KMS-11 (cell line): ENCODE measurements at regions not wholly inside any gene's neighbourhood (a gene's known extent, or its start where the extent isn't known, plus 50 kb on each side); places are given as distances from the start of the nearest gene placed in this dataset.

Experiments used
- H2AFZ ChIP-seq: fragments of 200-600 bp; sonication (generic); 2 replicates; pipeline ENCODE4 v1.6.1; 2016; ENCODE audit warnings: antibody characterized with exemption, mixed run types, low read depth
- H3K27ac ChIP-seq: fragments of 200-600 bp; sonication (generic); 2 replicates; pipeline ENCODE4 v1.6.1; 2016; ENCODE audit warnings: mild to moderate bottlenecking, mixed run types
- H3K27me3 ChIP-seq: fragments of 200-600 bp; sonication (generic); 2 replicates; pipeline ENCODE4 v1.6.1; 2017; ENCODE audit warnings: mild to moderate bottlenecking, low read depth, mixed run types, moderate library complexity; ENCODE audit not compliant: insufficient read depth
- H3K36me3 ChIP-seq: fragments of 200-600 bp; sonication (generic); 2 replicates; pipeline ENCODE4 v1.6.1; 2017; ENCODE audit warnings: mild to moderate bottlenecking, mixed run types; ENCODE audit not compliant: insufficient read depth
- H3K4me1 ChIP-seq: fragments of 200-600 bp; sonication (generic); 2 replicates; pipeline ENCODE4 v1.6.1; 2016; ENCODE audit warnings: mild to moderate bottlenecking, low read depth, mixed run types; ENCODE audit not compliant: poor library complexity, severe bottlenecking
- H3K4me2 ChIP-seq: fragments of 200-600 bp; sonication (generic); 2 replicates; pipeline ENCODE4 v1.7.0; 2016; ENCODE audit warnings: mild to moderate bottlenecking, mixed run types
- H3K4me3 ChIP-seq: fragments of 200-600 bp; sonication (generic); IDR thresholded peaks from 2 replicates; pipeline ENCODE4 v1.6.1; 2017; ENCODE audit warnings: low read depth, low read length, mixed read lengths; ENCODE audit not compliant: insufficient read depth
- H3K79me2 ChIP-seq: fragments of 200-600 bp; sonication (generic); 2 replicates; pipeline ENCODE4 v1.6.1; 2016; ENCODE audit warnings: low read depth, mixed run types; ENCODE audit not compliant: insufficient read depth
- H3K9ac ChIP-seq: fragments of 200-600 bp; sonication (generic); 2 replicates; pipeline ENCODE4 v1.6.1; 2016; ENCODE audit warnings: mild to moderate bottlenecking, mixed run types
- H4K20me1 ChIP-seq: fragments of 200-600 bp; sonication (generic); 2 replicates; pipeline ENCODE4 v1.6.1; 2016; ENCODE audit warnings: mild to moderate bottlenecking, mixed run types; ENCODE audit not compliant: insufficient read depth
- TF ChIP-seq, protein P1 (sequence below): fragments of 200-600 bp; sonication (generic); conservative IDR thresholded peaks from 2 replicates; pipeline ENCODE4 v1.6.1; 2017; ENCODE audit warnings: low read depth, mild to moderate bottlenecking, antibody characterized with exemption, low read length, moderate library complexity, mixed read lengths

DNA sequence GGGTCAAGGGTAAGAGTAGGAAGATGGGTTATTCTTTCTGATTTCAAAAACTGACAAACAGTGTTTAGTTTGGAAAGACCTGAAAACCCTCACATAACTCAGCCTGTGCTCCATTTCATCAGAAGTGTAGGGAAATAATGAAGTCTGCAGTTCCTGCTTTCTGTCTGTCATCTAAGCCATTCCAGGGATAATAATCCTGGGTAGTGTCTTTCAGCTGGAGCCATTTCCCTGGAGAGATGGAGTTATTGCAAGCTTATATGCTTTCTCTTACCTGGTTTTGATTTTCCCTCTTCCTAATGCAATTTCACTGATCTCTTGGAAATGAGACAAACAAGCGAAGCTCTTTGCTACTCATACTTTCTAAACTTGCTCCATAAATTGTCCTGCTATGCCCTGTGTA is 824.8 kb upstream of the LCORL start:
- H4K20me1 ChIP-seq, result no peaks in the 10 kb centered on the region
- H3K79me2 ChIP-seq, result no peaks in the 10 kb centered on the region
- peaks cover 5% of the 10 kb centered on the region for H3K4me1 ChIP-seq
- no peak overlapping the region for H3K27ac ChIP-seq
- H3K36me3 ChIP-seq, result no peaks in the 10 kb centered on the region
- no peak overlapping the region for H3K4me3 ChIP-seq
- no peaks in the 10 kb centered on the region for H3K27me3 ChIP-seq
- no peak overlapping the region for H3K4me2 ChIP-seq
- no peak overlapping the region for H2AFZ ChIP-seq
- TF ChIP-seq, protein P1, sequence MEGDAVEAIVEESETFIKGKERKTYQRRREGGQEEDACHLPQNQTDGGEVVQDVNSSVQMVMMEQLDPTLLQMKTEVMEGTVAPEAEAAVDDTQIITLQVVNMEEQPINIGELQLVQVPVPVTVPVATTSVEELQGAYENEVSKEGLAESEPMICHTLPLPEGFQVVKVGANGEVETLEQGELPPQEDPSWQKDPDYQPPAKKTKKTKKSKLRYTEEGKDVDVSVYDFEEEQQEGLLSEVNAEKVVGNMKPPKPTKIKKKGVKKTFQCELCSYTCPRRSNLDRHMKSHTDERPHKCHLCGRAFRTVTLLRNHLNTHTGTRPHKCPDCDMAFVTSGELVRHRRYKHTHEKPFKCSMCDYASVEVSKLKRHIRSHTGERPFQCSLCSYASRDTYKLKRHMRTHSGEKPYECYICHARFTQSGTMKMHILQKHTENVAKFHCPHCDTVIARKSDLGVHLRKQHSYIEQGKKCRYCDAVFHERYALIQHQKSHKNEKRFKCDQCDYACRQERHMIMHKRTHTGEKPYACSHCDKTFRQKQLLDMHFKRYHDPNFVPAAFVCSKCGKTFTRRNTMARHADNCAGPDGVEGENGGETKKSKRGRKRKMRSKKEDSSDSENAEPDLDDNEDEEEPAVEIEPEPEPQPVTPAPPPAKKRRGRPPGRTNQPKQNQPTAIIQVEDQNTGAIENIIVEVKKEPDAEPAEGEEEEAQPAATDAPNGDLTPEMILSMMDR, result no peak
- H3K9ac ChIP-seq, result no peak overlapping the region

DNA sequence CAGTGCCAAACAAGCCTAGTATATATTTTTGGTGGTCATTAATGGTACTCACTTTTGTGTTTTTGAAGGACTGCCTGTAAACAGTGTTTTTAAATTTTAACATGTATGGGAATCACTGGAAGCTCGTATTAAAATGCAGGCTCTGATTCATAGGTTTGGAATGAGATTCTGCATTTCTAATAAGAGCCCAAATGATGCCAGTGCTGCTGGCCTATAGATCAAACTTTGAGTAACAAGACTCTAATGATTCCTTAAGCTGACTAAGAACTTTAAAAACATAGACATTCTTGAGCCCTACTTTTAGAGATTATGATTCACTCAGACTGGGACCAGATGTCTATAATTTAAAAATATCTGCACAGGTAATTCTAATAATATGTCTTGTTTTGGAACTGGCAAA is 823.2 kb upstream of the LCORL start:
- TF ChIP-seq, protein P1, result no peak

DNA sequence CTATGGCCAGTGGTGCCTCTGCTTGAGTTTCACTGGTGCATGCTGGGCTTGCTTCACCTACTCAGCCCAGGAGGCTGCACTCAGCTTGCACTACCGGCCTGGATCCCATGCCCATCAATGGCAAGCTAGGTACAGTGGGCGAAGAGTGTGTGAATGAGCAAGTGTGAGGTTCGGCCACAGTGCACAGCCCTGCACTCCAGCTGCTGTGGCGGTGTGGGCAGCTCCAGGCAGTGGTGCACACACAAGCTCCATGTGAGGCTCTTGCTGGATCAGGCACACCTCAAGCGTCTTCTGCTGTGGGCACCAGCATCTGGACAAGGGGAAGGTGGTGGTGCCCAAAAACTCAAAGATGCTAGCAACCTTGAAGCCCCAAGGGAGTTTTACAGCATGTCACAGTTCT is 820.9 kb upstream of the LCORL start:
- no peak overlapping the region for H3K27ac ChIP-seq

More for the DNA sequence above, 823.2 kb upstream of the LCORL start:
- Histone ChIP-seq H4K20me1 (no peaks in the 10 kb centered on the region), H3K4me1 (no peaks in the 10 kb centered on the region), H3K36me3 (no peaks in the 10 kb centered on the region), H3K79me2 (no peaks in the 10 kb centered on the region), H3K27ac (no peak overlapping the region), H3K4me2 (no peak overlapping the region), H3K9ac (no peak overlapping the region), H3K27me3 (no peaks in the 10 kb centered on the region), H3K4me3 (no peak overlapping the region), H2AFZ (no peak overlapping the region)

DNA sequence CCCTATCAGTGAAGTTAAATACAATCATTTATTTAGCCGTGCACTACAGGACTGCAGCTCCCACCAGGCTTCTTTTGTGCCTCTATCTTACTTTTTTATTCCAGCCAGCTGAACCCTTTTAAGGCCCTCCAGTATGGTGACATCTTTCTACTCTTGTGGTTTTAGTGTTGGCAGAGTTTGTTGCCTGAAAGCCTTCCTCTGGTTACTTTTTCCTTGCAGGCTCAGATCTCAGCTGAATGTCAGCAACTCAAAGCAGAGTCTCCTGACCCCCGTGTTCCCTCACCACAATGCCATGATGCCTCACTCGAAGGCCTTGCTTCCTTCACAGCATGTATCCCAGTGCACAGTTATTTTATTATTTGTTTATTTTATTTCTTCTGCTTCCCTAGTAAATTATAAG is 818.9 kb upstream of the LCORL start:
- no peaks in the 10 kb centered on the region for H4K20me1 ChIP-seq
- H3K36me3 ChIP-seq, result no peaks in the 10 kb centered on the region
- no peak overlapping the region for H3K4me3 ChIP-seq
- no peak overlapping the region for H2AFZ ChIP-seq
- H3K27ac ChIP-seq, result no peak overlapping the region
- H3K79me2 ChIP-seq, result no peaks in the 10 kb centered on the region
- H3K4me1 ChIP-seq, result no peaks in the 10 kb centered on the region
- H3K9ac ChIP-seq, result no peak overlapping the region
- no peaks in the 10 kb centered on the region for H3K27me3 ChIP-seq
- H3K4me2 ChIP-seq, result no peak overlapping the region
- TF ChIP-seq, protein P1, result no peak

More for the DNA sequence above, 820.9 kb upstream of the LCORL start:
- H4K20me1 ChIP-seq, result no peaks in the 10 kb centered on the region
- no peaks in the 10 kb centered on the region for H3K36me3 ChIP-seq
- H3K4me2 ChIP-seq, result no peak overlapping the region
- TF ChIP-seq, protein P1, result no peak
- no peaks in the 10 kb centered on the region for H3K27me3 ChIP-seq
- no peak overlapping the region for H3K4me3 ChIP-seq
- H2AFZ ChIP-seq, result no peak overlapping the region
- H3K4me1 ChIP-seq, result no peaks in the 10 kb centered on the region
- no peaks in the 10 kb centered on the region for H3K79me2 ChIP-seq
- H3K9ac ChIP-seq, result no peak overlapping the region
